CD4-positive, alpha-beta T cell (primary cell): ENCODE measurements at regions not wholly inside any gene's neighbourhood (a gene's known extent, or its start where the extent isn't known, plus 50 kb on each side); places are given as distances from the start of the nearest gene placed in this dataset.

Source experiments
- ATAC-seq: fragments of 200-7000 bp; cut with Tn5 transposase; one replicate; pipeline ENCODE4 v1.10.0; 2022; ENCODE audit warnings: mild to moderate bottlenecking; ENCODE audit not compliant: poor library complexity
- CTCF ChIA-PET: fragments of 350-600 bp; sonication (Branson Sonifier 250); formaldehyde crosslinking; loops from one replicate; lab custom pipeline; 2021; ENCODE audit warnings: antibody characterized with exemption, inconsistent platforms; lab: Charles Lee
- POLR2A ChIA-PET: fragments of 350-600 bp; sonication (Branson Sonifier 250); formaldehyde crosslinking; loops from one replicate; lab custom pipeline; 2021; ENCODE audit warnings: antibody characterized with exemption, inconsistent platforms; lab: Charles Lee
- DNase-seq, 14 experiments: peaks; one replicate each; pipeline ENCODE4 v3.0.0-alpha.2; 2013 to 2020; ENCODE audit warnings: mixed read lengths in 2 of 14
- H3K27ac ChIP-seq, 2 donors: one replicate each; pipeline versions ENCODE4 v1.5.1 to v1.7.0; 2013; ENCODE audit warnings: low read length in 2 of 2, low read depth in 1 of 2, mild to moderate bottlenecking in 1 of 2
- H3K27me3 ChIP-seq, 2 experiments: 1 replicate in 1 of 2; 2 replicates in 1 of 2; pipeline versions ENCODE4 v1.6.1 to v1.7.0; 2013; ENCODE audit warnings: low read length in 2 of 2, control low read depth in 1 of 2, mild to moderate bottlenecking in 1 of 2, moderate library complexity in 1 of 2; ENCODE audit not compliant: insufficient read depth in 2 of 2, control insufficient read depth in 1 of 2
- H3K36me3 ChIP-seq: one replicate; pipeline ENCODE4 v1.6.1; 2013; ENCODE audit warnings: low read length, control low read depth; ENCODE audit not compliant: insufficient read depth
- H3K4me1 ChIP-seq: one replicate; pipeline ENCODE4 v1.6.1; 2013; ENCODE audit warnings: low read length, control low read depth; ENCODE audit not compliant: insufficient read depth
- H3K4me3 ChIP-seq: one replicate; pipeline ENCODE4 v1.5.1; 2013; ENCODE audit warnings: mild to moderate bottlenecking, low read length, moderate library complexity
- H3K9me3 ChIP-seq, 2 experiments: 1 replicate in 1 of 2; 2 replicates in 1 of 2; pipeline versions ENCODE4 v1.6.1 to v1.7.0; 2013; ENCODE audit warnings: low read length in 2 of 2, mild to moderate bottlenecking in 2 of 2, control low read depth in 1 of 2, moderate library complexity in 1 of 2; ENCODE audit not compliant: control insufficient read depth in 1 of 2, insufficient read depth in 1 of 2
- H3K27ac Mint-ChIP-seq: one replicate; pipeline ENCODE4 v1.8.0; 2020; ENCODE audit warnings: mixed read lengths
- H3K27me3 Mint-ChIP-seq: one replicate; pipeline ENCODE4 v1.8.0; 2021; ENCODE audit warnings: mixed read lengths
- H3K36me3 Mint-ChIP-seq: one replicate; pipeline ENCODE4 v1.8.0; 2021; ENCODE audit warnings: low read depth, mixed read lengths
- H3K4me1 Mint-ChIP-seq: one replicate; pipeline ENCODE4 v1.8.0; 2021; ENCODE audit warnings: low read depth, mixed read lengths
- H3K4me3 Mint-ChIP-seq: one replicate; pipeline ENCODE4 v1.8.0; 2020; ENCODE audit warnings: mild to moderate bottlenecking, mixed read lengths
- H3K9me3 Mint-ChIP-seq: one replicate; pipeline ENCODE4 v1.8.0; 2020; ENCODE audit warnings: mixed read lengths
- CTCF ChIP-seq: fragments of 200-600 bp; IDR thresholded peaks from one replicate; pipeline ENCODE4 v1.8.0; 2022; ENCODE audit warnings: antibody characterized with exemption, mild to moderate bottlenecking
- intact Hi-C, 2 experiments: fragments of 100-400 bp; cut with DNase I in 1 of 2; cut with micrococcal nuclease in 1 of 2; formaldehyde crosslinking; loops; one replicate each; pipeline versions ENCODE4 v1.15.1 to v1.9.0; 2023 to 2025; cut with DNase I, micrococcal nuclease

GRCh38 chr5:3311433-3311832 lies 284.2 kb upstream of the IRX1 start:
- H3K36me3 Mint-ChIP-seq: no peaks in the 10 kb centered on the region
- intact Hi-C loops: no loop called here
- Histone ChIP-seq H3K4me3 (no peak overlapping the region), H3K4me1 (no peaks in the 10 kb centered on the region), H3K36me3 (no peaks in the 10 kb centered on the region), H3K9me3 (peaks cover 0 to 48% of the 10 kb centered on the region in 2 experiments), H3K27me3 (no peaks in the 10 kb centered on the region), H3K27ac (no peak overlapping the region)
- H3K27me3 Mint-ChIP-seq: no peaks in the 10 kb centered on the region
- H3K4me1 Mint-ChIP-seq: no peaks in the 10 kb centered on the region
- ChIA-PET CTCF (no interaction called here), POLR2A (no interaction called here)
- no peak for TF ChIP-seq CTCF
- ATAC-seq (no peak), DNase-seq (no peak)
- H3K9me3 Mint-ChIP-seq: peaks cover 7% of the 10 kb centered on the region
- no peak overlapping the region for H3K27ac Mint-ChIP-seq
- H3K4me3 Mint-ChIP-seq: no peak overlapping the region

GRCh38 chr5:3310541-3311261 lies 284.9 kb upstream of the IRX1 start:
- no peaks in the 10 kb centered on the region for H3K27me3 ChIP-seq
- no peak for ATAC-seq
- no peaks in the 10 kb centered on the region for H3K36me3 ChIP-seq
- H3K4me1 ChIP-seq: no peaks in the 10 kb centered on the region
- H3K27ac ChIP-seq: no peak overlapping the region
- Mint-ChIP-seq H3K27ac (no peak overlapping the region), H3K27me3 (no peaks in the 10 kb centered on the region), H3K4me1 (no peaks in the 10 kb centered on the region), H3K4me3 (no peak overlapping the region), H3K36me3 (no peaks in the 10 kb centered on the region), H3K9me3 (peaks cover 7% of the 10 kb centered on the region)
- no peak for DNase-seq
- H3K4me3 ChIP-seq: no peak overlapping the region
- intact Hi-C loops: no loop called here
- H3K9me3 ChIP-seq: peaks cover 0 to 55% of the 10 kb centered on the region in 2 experiments
- ChIA-PET POLR2A (no interaction called here), CTCF (no interaction called here)
- TF ChIP-seq CTCF: no peak

GRCh38 chr5:3309538-3309937 lies 286.1 kb upstream of the IRX1 start:
- DNase-seq (no peak), ATAC-seq (no peak)
- no peak overlapping the region for H3K27ac ChIP-seq
- H3K4me3 Mint-ChIP-seq: no peak overlapping the region
- no peak for TF ChIP-seq CTCF
- H3K27ac Mint-ChIP-seq: no peak overlapping the region
- no peaks in the 10 kb centered on the region for H3K27me3 Mint-ChIP-seq
- H3K9me3 Mint-ChIP-seq: peaks cover 8% of the 10 kb centered on the region
- H3K27me3 ChIP-seq: no peaks in the 10 kb centered on the region
- peaks cover 0 to 62% of the 10 kb centered on the region in 2 experiments for H3K9me3 ChIP-seq
- no peaks in the 10 kb centered on the region for H3K4me1 Mint-ChIP-seq
- H3K4me1 ChIP-seq: no peaks in the 10 kb centered on the region
- ChIA-PET CTCF (no interaction called here), POLR2A (no interaction called here)
- no peaks in the 10 kb centered on the region for H3K36me3 Mint-ChIP-seq
- H3K36me3 ChIP-seq: no peaks in the 10 kb centered on the region
- H3K4me3 ChIP-seq: no peak overlapping the region
- intact Hi-C loops: no loop called here
